ENCODE measurements at regions not wholly inside any gene's neighbourhood (a gene's known extent, or its start where the extent isn't known, plus 50 kb on each side); places are given as distances from the start of the nearest gene placed in this dataset.

- Histone ChIP-seq H3K9me2 (ENCODE audit: insufficient read depth) (no peaks in the 10 kb centered on the region), H3K36me3 (ENCODE audit: low read depth) (no peaks in the 10 kb centered on the region), H3K27me3 (ENCODE audit: insufficient read depth, low read depth) (no peaks in the 10 kb centered on the region), H3F3A (ENCODE audit: insufficient read depth, low read depth) (no peaks in the 10 kb centered on the region), H3K79me2 (ENCODE audit: low read depth) (no peaks in the 10 kb centered on the region), H3K4me2 (no peak overlapping the region), H3K4me1 (replicated peaks; ENCODE audit: insufficient read depth) (no peaks in the 10 kb centered on the region), H3K9me3 (ENCODE audit: insufficient read depth, low read depth) (no peaks in the 10 kb centered on the region), H2AFZ (no peak overlapping the region), H3K27ac (no peak overlapping the region), H3K4me3 (no peak overlapping the region), H4K20me1 (ENCODE audit: insufficient read depth) (no peaks in the 10 kb centered on the region)
- intact Hi-C loops (cut with micrococcal nuclease; ENCODE audit: unreplicated experiment), result no loop called here
- DNase-seq, result no peak
- ChIA-PET POLR2A (ENCODE audit: unreplicated experiment) (no interaction called here), CTCF (no interaction called here)
- no TSS peak for BruUV-seq (replicated peaks)
- TF ChIP-seq CTCF (conservative IDR thresholded peaks at IDR 0.05) (no peak), EZH2 (IDR thresholded peaks at IDR 0.05; ENCODE audit: low read depth) (no peak)
Measured at GRCh38 chr4:18513861-18514260, 492.3 kb upstream of the LCORL start.

- no TSS peak for BruUV-seq (replicated peaks)
- H4K20me1 ChIP-seq (ENCODE audit: insufficient read depth), result no peaks in the 10 kb centered on the region
- no peaks in the 10 kb centered on the region for H3K36me3 ChIP-seq (ENCODE audit: low read depth)
- no peak overlapping the region for H3K4me3 ChIP-seq
- no peaks in the 10 kb centered on the region for H3K9me2 ChIP-seq (ENCODE audit: insufficient read depth)
- H2AFZ ChIP-seq, result no peak overlapping the region
- no peaks in the 10 kb centered on the region for H3K27me3 ChIP-seq (ENCODE audit: insufficient read depth, low read depth)
- no peaks in the 10 kb centered on the region for H3K79me2 ChIP-seq (ENCODE audit: low read depth)
- H3K9me3 ChIP-seq (ENCODE audit: insufficient read depth, low read depth), result no peaks in the 10 kb centered on the region
- H3K4me2 ChIP-seq, result no peak overlapping the region
- H3K27ac ChIP-seq, result no peak overlapping the region
- H3K4me1 ChIP-seq (replicated peaks; ENCODE audit: insufficient read depth), result no peaks in the 10 kb centered on the region
- POLR2A ChIA-PET (ENCODE audit: unreplicated experiment), result no interaction called here
- H3F3A ChIP-seq (ENCODE audit: insufficient read depth, low read depth), result no peaks in the 10 kb centered on the region
- DNase-seq, result no peak
- CTCF ChIA-PET, result no interaction called here
- TF ChIP-seq EZH2 (IDR thresholded peaks at IDR 0.05; ENCODE audit: low read depth) (no peak), CTCF (conservative IDR thresholded peaks at IDR 0.05) (no peak)
- intact Hi-C loops (cut with micrococcal nuclease; ENCODE audit: unreplicated experiment), result no loop called here
Measured at GRCh38 chr4:18512718-18513117, 491.2 kb upstream of the LCORL start.

GRCh38 chr4:18511727-18512126 lies 490.2 kb upstream of the LCORL start:
- Histone ChIP-seq H3K9me2 (ENCODE audit: insufficient read depth) (no peaks in the 10 kb centered on the region), H3K9me3 (ENCODE audit: insufficient read depth, low read depth) (no peaks in the 10 kb centered on the region), H2AFZ (no peak overlapping the region), H4K20me1 (ENCODE audit: insufficient read depth) (no peaks in the 10 kb centered on the region), H3K79me2 (ENCODE audit: low read depth) (no peaks in the 10 kb centered on the region), H3K27me3 (ENCODE audit: insufficient read depth, low read depth) (no peaks in the 10 kb centered on the region), H3K4me3 (no peak overlapping the region), H3K4me2 (no peak overlapping the region), H3K36me3 (ENCODE audit: low read depth) (no peaks in the 10 kb centered on the region), H3F3A (ENCODE audit: insufficient read depth, low read depth) (no peaks in the 10 kb centered on the region), H3K4me1 (replicated peaks; ENCODE audit: insufficient read depth) (no peaks in the 10 kb centered on the region), H3K27ac (no peak overlapping the region)
- DNase-seq, result no peak
- ChIA-PET POLR2A (ENCODE audit: unreplicated experiment) (no interaction called here), CTCF (no interaction called here)
- BruUV-seq (replicated peaks), result no TSS peak
- intact Hi-C loops (cut with micrococcal nuclease; ENCODE audit: unreplicated experiment), result no loop called here
- TF ChIP-seq CTCF (conservative IDR thresholded peaks at IDR 0.05) (no peak), EZH2 (IDR thresholded peaks at IDR 0.05; ENCODE audit: low read depth) (no peak)

Measured in PC-9 (cell line).